ENCODE measurements at regions not wholly inside any gene's neighbourhood (a gene's known extent, or its start where the extent isn't known, plus 50 kb on each side); places are given as distances from the start of the nearest gene placed in this dataset.

DNA sequence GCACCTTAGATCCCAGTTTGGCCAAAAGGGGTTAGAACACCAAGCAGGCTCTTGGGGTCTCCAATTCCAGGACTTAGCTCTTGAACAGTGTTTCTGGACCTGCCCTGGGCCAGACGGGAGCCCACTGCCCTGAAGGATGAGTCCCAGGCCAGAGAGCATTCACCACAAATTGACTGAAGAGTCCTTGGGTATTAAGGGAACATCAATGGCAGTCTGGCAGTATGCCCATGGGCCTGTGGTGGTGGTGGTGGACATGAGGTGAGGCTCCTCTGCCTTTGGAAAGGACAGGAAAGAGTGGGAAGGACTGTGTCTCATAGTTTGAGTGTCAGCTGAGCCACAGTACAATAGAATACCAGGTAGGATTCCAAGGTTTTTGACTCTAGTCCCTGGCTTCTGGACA is 960.0 kb downstream of the DIPK2A start:
- H3K4me3 ChIP-seq (ENCODE audit: low read length): no peak overlapping the region
- no peak for DNase-seq (ENCODE audit: low read depth)
- TF ChIP-seq, protein P1, sequence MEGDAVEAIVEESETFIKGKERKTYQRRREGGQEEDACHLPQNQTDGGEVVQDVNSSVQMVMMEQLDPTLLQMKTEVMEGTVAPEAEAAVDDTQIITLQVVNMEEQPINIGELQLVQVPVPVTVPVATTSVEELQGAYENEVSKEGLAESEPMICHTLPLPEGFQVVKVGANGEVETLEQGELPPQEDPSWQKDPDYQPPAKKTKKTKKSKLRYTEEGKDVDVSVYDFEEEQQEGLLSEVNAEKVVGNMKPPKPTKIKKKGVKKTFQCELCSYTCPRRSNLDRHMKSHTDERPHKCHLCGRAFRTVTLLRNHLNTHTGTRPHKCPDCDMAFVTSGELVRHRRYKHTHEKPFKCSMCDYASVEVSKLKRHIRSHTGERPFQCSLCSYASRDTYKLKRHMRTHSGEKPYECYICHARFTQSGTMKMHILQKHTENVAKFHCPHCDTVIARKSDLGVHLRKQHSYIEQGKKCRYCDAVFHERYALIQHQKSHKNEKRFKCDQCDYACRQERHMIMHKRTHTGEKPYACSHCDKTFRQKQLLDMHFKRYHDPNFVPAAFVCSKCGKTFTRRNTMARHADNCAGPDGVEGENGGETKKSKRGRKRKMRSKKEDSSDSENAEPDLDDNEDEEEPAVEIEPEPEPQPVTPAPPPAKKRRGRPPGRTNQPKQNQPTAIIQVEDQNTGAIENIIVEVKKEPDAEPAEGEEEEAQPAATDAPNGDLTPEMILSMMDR (conservative IDR thresholded peaks at IDR 0.05; ENCODE audit: low read length): no peak

DNA sequence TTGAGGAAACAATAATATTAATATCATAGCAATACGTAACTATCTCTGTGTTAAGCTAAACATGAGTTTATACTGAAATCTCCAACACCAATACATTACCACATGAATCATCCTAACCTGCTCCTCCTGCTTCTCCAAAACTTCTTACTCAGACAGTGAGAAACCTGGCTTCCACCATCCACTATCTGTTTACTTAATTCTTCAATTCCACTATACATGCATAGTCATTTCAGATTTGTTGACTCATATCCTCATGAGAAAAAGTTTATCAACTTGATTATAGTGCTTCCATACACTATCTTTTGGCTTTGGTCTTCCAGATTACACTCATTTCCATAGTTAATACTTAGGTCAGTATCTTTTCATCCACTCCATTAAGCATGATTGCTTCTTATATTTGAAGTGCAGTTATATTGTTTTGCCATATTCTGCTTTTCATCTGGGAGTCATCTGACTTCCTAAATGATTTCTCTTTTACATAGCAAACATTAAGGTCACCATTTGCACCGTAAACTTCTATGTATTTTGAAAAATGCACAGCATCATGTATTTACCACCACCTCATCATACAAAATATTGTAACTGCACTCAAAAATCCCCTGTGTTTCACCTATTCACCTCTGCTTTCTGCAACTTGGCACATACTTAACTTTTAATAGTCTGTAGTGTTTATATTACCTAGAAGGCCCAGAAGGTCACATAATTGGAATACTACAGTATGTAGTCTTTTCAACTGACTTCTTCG is 970.6 kb downstream of the DIPK2A start:
- no peak for DNase-seq (ENCODE audit: low read depth)
- TF ChIP-seq, protein P1 (conservative IDR thresholded peaks at IDR 0.05; ENCODE audit: low read length): no peak

DNA sequence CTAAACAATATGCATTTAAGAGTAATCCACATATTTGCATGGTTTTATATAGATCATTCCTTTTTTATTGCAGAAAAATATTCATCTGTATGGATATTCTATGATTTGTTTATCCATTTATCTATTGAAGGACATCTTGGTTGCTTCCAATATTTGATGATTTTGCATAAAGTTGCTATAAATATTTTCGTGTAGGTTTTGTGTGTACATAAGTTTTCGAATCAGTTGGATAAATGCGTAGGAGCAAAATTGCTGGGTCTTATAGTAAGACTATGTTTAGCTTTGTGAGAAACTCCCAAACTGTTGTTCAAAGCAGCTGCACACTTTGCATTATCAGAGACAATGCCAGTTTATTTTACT is 971.2 kb downstream of the DIPK2A start:
- no peak overlapping the region for H3K4me3 ChIP-seq (ENCODE audit: low read length)
- TF ChIP-seq, protein P1 (conservative IDR thresholded peaks at IDR 0.05; ENCODE audit: low read length): no peak
- no peak for DNase-seq (ENCODE audit: low read depth)

More for the DNA sequence above, 970.6 kb downstream of the DIPK2A start:
- H3K4me3 ChIP-seq (ENCODE audit: low read length): no peak overlapping the region

DNA sequence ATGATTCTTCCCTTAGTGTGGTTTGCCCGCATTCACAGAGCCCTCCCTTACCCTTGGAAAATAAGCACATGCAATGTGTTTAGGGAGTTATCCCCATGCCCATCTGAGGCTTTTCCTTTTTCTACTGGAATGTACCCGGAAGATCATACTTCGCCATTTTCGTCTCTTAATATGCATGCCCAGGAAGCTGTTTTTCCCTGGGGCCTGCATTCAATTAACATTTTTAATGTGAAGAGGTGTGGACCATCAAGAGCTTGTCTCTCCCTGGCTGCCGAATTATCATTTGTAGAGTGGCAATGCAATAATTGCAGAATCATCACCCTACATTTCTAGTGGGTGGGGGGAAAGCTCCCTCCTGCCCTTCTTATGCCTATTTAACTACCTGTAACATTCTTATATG is 976.3 kb downstream of the DIPK2A start:
- no peak overlapping the region for H3K4me3 ChIP-seq (ENCODE audit: low read length)
- no peak for DNase-seq (ENCODE audit: low read depth)
- TF ChIP-seq, protein P1 (conservative IDR thresholded peaks at IDR 0.05; ENCODE audit: low read length): no peak

DNA sequence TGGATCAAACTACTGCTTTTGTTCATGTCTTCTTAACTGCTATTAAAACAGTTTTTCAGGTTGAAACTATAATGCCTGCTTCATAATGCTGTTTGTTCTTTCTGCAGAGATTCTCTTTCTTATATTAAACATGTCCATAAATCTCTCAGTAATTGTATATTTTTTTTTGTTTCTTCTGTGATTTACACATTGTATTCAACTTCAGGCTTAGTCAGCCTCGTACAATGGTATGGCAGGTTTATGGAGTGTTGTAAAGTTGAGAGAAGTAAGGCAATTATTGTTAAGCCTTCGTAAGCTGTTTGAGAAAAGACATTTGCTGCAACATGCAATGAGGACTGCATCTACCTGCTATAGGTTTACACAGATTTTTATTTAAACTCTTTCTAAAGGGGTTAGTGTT is 977.1 kb downstream of the DIPK2A start:
- TF ChIP-seq, protein P1 (conservative IDR thresholded peaks at IDR 0.05; ENCODE audit: low read length): no peak
- H3K4me3 ChIP-seq (ENCODE audit: low read length): no peak overlapping the region
- DNase-seq (ENCODE audit: low read depth): no peak

DNA sequence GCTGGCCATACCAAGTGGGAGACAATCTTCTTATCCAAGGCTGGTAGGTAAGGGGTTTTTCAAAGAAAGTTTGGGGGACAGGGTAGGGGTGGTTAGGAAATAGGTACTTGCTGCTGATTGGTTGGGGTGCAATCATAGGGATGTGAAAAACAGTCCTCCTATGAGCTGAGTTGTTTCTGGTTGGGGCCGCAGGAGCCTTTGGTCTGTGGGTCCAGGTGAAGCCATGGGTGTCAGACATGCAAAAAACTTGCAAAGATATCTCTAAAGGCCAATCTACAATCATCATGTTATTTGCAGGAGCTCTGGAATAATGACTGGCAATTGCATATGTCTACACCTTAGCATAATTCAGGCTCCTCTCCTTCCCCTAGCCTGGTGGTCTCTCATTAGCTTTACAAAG is 982.3 kb downstream of the DIPK2A start:
- H3K4me3 ChIP-seq (ENCODE audit: low read length): no peak overlapping the region
- TF ChIP-seq, protein P1 (conservative IDR thresholded peaks at IDR 0.05; ENCODE audit: low read length): no peak
- no peak for DNase-seq (ENCODE audit: low read depth)

DNA sequence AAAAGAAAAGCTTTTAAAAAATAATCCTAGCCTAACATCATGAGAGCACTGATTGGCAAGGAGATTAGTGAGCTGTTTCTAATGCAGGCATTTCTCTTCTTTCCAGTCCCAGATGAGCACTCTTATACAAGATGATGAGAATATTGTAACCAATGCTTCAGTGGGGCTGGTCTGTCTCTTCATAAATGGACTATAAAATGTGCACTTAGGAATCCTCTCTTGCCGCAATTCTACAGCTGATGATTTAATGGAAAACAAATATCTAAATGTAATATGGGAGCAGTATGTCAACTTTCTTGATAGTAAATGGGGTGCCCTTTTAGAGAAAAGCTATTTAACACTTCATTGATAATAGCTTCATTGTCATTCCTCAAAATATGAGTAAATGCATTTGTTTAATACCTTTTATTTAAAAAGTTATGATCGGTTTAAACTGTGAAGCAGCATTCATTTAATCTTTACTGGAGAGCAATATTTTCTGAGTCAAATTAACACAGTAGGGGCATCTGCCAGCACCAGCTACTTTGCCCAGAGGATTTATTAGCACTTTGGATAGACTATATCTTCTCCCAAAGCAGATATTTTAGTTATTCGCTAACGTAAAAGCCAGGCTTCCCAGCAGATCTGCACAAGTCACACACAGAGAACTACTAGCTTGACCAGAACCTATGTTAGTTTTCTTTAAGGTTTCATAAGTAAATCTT is 985.9 kb downstream of the DIPK2A start:
- no peak for DNase-seq (ENCODE audit: low read depth)
- TF ChIP-seq, protein P1 (conservative IDR thresholded peaks at IDR 0.05; ENCODE audit: low read length): no peak
- no peak overlapping the region for H3K4me3 ChIP-seq (ENCODE audit: low read length)
